Activated CD4-positive, alpha-beta T cell treated with anti-CD3 and anti-CD28 coated beads, Interleukin-2, amount 50 U/mL, for 48 hours (primary cell): ENCODE measurements at regions not wholly inside any gene's neighbourhood (a gene's known extent, or its start where the extent isn't known, plus 50 kb on each side); places are given as distances from the start of the nearest gene placed in this dataset.
"Not testable (repeated sequence)": the region's sequence is repeated elsewhere in the genome, so short reads cannot be mapped to it uniquely, and the experiment has no call there.

Experiments
- DNase-seq, 2 experiments: peaks; one replicate each; pipeline ENCODE4 v3.0.0-alpha.2; 2020

DNA sequence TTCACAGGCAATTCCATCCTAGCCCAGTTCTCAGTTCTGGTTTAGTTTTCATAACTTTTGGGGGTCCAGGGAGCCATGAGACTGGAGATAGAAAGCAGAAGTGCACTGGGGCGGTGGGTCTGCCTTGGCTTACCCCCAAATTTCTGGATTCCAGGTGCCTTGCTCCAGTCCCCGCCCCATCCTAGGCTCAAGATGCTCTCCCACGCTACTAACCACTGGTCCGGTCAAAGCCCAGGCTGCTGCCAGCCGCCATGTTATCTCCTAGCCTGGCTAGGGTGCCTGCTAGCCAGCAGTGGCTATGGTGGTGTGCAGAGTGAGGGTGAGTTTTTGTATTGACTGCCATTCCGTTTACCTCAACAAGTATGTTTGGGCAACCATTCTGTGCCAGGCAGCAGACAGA lies 107.6 kb upstream of the FOXD4L5 start:
- DNase-seq, result not testable (repeated sequence)

DNA sequence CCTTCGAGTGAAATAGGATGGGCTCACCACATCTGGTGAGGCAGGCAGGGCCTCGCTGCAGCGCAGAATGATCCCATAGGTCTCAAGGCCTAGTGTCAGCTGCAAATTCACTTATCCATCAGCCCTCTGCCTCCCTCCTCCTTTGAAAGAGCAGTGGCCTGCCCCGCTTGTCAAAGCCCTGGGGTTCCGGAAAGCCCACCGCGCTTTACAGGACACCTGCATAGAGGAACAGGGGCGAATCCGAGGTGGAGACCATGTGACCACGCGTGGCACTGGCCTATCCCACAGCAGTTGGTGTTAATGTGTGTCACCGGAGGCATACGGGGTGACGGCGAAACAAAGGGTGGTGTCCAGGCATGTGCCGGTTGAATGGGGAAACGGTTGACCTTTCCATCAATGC lies 104.7 kb upstream of the FOXD4L5 start:
- peak in 1 of 2 experiments; percentile 14 for DNase-seq

DNA sequence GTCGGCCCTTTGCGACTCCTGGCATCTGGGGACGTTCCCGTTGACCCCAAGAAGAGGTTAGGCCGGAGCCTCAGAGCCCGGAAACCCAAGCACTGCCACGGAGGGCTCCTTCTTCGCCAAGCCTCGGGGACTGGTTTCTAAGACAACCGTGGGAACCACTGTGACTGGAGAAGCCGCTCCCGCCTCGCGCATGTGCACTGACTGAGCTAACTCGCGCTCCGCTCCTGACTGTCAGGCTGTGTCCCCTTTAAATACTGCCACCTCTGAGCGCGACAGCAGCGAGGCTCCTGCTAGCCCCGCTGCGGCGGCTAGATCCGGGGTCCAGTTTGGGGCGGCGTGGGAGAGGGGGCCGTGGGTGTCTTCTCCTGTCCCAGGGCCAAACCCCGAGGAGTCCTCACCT lies 104.2 kb upstream of the FOXD4L5 start:
- DNase-seq, result not testable (repeated sequence)

DNA sequence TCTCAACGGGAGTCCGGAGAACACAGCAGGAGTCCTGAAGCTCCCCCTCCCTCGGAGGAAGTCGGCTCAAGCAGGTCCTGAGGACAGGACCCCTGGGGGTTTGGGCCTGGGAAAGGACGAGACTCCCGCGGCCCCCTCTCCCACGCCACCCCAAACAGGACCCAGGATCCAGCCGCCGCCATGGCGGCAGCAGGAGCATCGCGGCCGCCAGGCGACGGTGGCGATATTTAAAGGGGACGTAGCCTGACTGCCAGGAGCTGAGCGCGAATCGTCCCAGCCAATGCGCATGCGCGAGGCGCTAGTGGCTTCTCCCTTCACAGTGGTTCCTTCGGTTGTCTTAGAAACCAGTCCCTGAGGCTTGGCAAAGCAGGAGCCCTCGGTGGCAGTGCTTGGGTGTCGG lies 101.7 kb upstream of the FOXD4L5 start:
- DNase-seq, result peak; percentile 69 to 75

DNA sequence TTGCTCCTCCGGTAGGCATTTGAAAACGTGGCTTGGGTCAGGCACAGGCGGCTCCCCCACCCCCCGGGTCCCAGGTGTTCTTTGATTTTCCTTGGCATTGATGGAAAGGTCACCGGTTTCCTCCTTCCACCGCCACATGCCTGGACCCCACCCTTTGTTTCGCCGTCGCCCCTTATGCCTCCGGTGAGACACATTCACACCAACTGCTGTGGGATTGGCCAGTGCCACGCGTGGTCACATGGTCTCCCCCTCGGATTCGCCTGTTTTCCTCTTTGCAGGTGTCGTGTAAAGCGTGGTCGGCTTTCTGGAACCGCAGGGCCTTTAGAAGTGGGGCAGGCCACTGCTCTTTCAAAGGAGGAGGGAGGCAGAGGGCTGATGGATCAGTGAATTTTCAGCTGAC lies 101.2 kb upstream of the FOXD4L5 start:
- DNase-seq, result not testable (repeated sequence)

DNA sequence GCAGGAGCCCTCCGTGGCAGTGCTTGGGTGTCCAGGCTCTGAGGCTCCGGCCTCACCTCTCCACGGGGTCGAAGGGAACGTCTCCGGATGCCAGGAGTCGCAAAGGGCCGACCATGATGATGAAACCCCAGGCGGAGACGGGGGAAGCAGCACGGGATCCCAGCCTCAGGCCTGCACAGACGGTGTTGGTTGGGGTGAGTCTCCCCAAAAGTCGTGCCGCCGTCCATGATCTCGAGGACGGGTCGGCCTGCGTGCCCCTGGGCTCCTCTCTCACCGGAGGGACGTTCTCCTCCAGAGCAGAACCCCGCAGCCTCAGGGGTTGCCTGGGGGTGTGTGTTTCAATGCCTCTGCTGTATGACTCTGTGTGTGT lies 100.6 kb upstream of the FOXD4L5 start:
- DNase-seq, result not testable (repeated sequence)

DNA sequence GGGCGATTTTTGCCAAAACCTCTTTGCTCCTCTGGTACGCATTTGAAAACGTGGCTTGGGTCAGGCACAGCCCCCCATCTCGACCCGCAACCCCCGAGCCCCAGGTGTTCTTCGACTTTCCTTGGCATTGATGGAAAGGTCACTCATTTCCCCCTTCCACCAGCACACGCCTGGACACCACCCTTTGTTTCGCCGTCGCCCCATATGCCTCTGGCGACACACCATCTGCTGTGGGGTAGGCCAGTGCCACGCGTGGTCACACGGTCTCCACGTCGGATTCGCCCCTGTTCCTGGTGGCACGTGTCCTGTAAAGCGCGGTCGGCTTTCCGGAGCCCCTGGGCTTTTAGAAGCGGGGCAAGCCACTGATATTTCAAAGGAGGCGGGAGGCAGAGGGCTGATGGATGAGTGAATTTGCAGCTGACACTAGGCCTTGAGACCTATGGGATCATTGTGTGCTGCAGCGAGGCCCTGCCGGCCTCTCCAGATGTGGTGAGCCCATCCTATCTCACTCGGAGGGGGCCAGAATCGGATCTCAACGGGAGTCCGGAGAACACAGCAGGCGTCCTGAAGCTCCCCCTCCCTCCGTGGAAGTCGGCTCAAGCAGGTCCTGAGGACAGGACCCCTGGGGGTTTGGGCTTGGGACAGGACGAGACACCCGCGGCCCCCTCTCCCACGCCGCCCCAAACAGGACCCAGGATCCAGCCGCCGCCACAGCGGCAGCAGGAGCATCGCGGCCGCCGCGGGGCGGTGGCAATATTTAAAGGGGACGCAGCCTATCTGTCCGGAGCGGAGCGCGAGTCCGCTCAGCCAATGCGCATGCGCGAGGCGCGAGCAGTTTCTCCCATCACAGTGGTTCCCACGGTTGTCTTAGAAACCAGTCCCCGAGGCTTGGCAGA lies 100.0 kb upstream of the FOXD4L5 start:
- DNase-seq, result not testable (repeated sequence)

DNA sequence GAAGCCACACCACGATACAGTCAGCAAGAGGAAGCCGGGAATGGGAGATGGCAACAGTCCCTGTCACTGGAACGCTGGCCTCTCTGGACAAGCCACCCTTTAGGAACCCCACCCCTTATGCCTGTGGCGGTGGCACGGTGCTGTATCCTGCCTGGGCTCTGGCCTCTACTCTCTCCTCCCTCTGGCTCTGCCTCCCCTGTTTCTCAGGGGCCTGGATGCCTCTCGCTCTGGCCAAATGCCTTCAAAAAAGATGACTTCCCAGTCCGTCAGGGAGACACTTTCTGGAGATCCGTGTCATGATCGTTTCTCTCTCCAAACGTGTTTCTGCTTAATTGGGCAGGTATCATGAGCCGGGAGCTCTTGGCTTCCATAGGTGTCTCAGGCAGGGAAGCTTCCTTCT lies 99.1 kb upstream of the FOXD4L5 start:
- DNase-seq, result peak; percentile 5 to 6

DNA sequence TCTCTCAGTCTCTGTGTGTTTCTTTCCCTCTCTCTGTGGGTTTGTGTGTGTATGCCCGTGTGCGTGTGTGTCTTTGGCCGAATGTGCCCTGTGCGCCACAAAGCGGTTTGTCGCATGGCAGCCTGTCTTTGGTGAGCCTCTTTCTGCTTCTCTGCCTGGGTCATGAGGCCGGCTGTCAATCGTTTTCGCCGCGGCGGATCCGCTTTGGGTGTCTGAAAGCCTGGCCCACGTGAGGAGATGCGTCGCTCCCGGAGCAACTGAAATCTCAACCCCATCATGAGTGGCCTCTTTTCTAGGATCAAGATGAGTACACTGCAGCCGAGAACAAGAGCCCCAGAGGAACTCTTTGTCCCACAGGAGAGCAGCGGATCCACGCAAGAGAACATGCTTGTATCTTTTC lies 98.6 kb upstream of the FOXD4L5 start:
- DNase-seq, result not testable (repeated sequence)

DNA sequence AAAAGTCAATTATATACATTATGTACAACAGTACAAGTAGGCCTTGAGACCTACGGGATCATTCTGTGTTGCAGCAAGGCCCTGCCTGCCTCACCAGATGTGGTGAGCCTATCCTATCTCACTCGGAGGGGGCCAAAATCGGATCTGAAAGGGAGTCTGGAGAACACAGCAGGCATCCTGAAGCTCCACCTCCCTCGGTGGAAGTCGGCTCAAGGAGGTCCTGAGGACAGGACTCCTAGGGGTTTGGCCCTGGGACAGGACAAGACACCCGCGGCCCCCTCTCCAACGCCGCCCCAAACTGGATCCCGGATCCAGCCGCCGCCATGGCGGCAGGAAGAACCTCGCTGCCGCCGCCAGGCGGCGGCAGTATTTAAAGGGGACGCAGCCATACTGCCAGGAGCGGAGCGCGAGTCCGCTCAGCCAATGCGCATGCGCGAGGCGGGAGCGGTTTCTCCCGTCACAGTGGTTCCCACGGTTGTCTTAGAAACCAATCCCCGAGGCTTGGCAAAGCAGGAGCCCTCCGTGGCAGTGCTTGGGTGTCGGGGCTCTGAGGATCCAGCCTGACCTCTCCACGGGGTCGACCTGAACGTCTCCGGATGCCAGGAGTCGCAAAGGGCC lies 97.8 kb upstream of the FOXD4L5 start:
- not testable (repeated sequence) for DNase-seq
